ENCODE measurements at regions not wholly inside any gene's neighbourhood (a gene's known extent, or its start where the extent isn't known, plus 50 kb on each side); places are given as distances from the start of the nearest gene placed in this dataset.

GRCh38 chr2:182595650-182596049, 120.4 kb upstream of the DNAJC10 start (continued):
- TF ChIP-seq REST (IDR thresholded peaks at IDR 0.05; ENCODE audit: low read depth, low read length) (no peak), RUNX3 (IDR thresholded peaks at IDR 0.05; ENCODE audit: low read length) (no peak), PML (IDR thresholded peaks at IDR 0.05; ENCODE audit: low read length) (no peak), RELA (IDR thresholded peaks at IDR 0.05; ENCODE audit: borderline replicate concordance, partially characterized antibody) (no peak), USF2 (IDR thresholded peaks at IDR 0.05; ENCODE audit: borderline replicate concordance, low read depth, low read length) (no peak), PRDM15 (CRISPR knock-in tag; IDR thresholded peaks at IDR 0.05) (no peak), KAT2A (conservative IDR thresholded peaks at IDR 0.05; ENCODE audit: control insufficient read depth, low read depth, low read length) (no peak), TCF12 (IDR thresholded peaks at IDR 0.05; ENCODE audit: low read depth, low read length) (no peak), ZBTB40 (IDR thresholded peaks at IDR 0.05; ENCODE audit: borderline replicate concordance) (no peak)

Measured in GM12878 (cell line).